ENCODE measurements at regions not wholly inside any gene's neighbourhood (a gene's known extent, or its start where the extent isn't known, plus 50 kb on each side); places are given as distances from the start of the nearest gene placed in this dataset.
"Not testable (repeated sequence)": the region's sequence is repeated elsewhere in the genome, so short reads cannot be mapped to it uniquely, and the experiment has no call there.

GRCh38 chr6:112401083-112401482, 54.0 kb downstream of the RFPL4B start:
- H3K27ac ChIP-seq (ENCODE audit: low read depth, low read length) = no peak overlapping the region
- 89 to 100% (median 94%) methylated on average over 1 of the region's 1 CpG for WGBS, 3 donors

GRCh38 chr6:112407101-112407590, 60.0 kb downstream of the RFPL4B start:
- WGBS, 3 donors = 80 to 89% (median 89%) methylated on average over 9 of the region's 9 CpGs
- H3K27ac ChIP-seq (ENCODE audit: low read depth, low read length) = no peak overlapping the region

GRCh38 chr6:112408522-112408921, 61.4 kb downstream of the RFPL4B start:
- H3K27ac ChIP-seq (ENCODE audit: low read depth, low read length) = no peak overlapping the region
- 89 to 93% (median 90%) methylated on average over 10 of the region's 10 CpGs for WGBS, 3 donors

- WGBS, 3 donors = 60 to 70% (median 62%) methylated on average over 2 of the region's 2 CpGs
- no peak overlapping the region for H3K27ac ChIP-seq (ENCODE audit: low read depth, low read length)
Measured at GRCh38 chr6:112409311-112409710, 62.2 kb downstream of the RFPL4B start.

- H3K27ac ChIP-seq (ENCODE audit: low read depth, low read length) = no peak overlapping the region
- WGBS, 3 donors = 59 to 72% (median 61%) methylated on average over 1 of the region's 1 CpG
Measured at GRCh38 chr6:112413780-112414179, 66.7 kb downstream of the RFPL4B start.

- WGBS, 3 donors = 58 to 71% (median 69%) methylated on average over 2 of the region's 2 CpGs
- H3K27ac ChIP-seq (ENCODE audit: low read depth, low read length) = no peak overlapping the region
Measured at GRCh38 chr6:112415366-112415765, 68.2 kb downstream of the RFPL4B start.

- 66 to 74% (median 69%) methylated on average over 4 of the region's 4 CpGs for WGBS, 3 donors
- no peak overlapping the region for H3K27ac ChIP-seq (ENCODE audit: low read depth, low read length)
Measured at GRCh38 chr6:112416866-112417265, 69.7 kb downstream of the RFPL4B start.

GRCh38 chr6:112427011-112427410, 79.9 kb downstream of the RFPL4B start:
- 94 to 95% (median 95%) methylated on average over 4 of the region's 4 CpGs for WGBS, 3 donors
- H3K27ac ChIP-seq (ENCODE audit: low read depth, low read length) = not testable (repeated sequence)

- H3K27ac ChIP-seq (ENCODE audit: low read depth, low read length) = no peak overlapping the region
Measured at GRCh38 chr6:112427499-112427898, 80.4 kb downstream of the RFPL4B start.

GRCh38 chr6:112428477-112428876, 81.3 kb downstream of the RFPL4B start:
- no peak overlapping the region for H3K27ac ChIP-seq (ENCODE audit: low read depth, low read length)
- 70 to 82% (median 73%) methylated on average over 2 of the region's 2 CpGs for WGBS, 3 donors

- WGBS, 3 donors = 77 to 90% (median 80%) methylated on average over 3 of the region's 3 CpGs
- no peak overlapping the region for H3K27ac ChIP-seq (ENCODE audit: low read depth, low read length)
Measured at GRCh38 chr6:112429226-112429625, 82.1 kb downstream of the RFPL4B start.

GRCh38 chr6:112431803-112432202, 84.7 kb downstream of the RFPL4B start:
- WGBS, 3 donors = 72 to 97% (median 84%) methylated on average over 2 of the region's 2 CpGs
- H3K27ac ChIP-seq (ENCODE audit: low read depth, low read length) = no peak overlapping the region

GRCh38 chr6:112432853-112433252, 85.7 kb downstream of the RFPL4B start:
- no peak overlapping the region for H3K27ac ChIP-seq (ENCODE audit: low read depth, low read length)

- no peak overlapping the region for H3K27ac ChIP-seq (ENCODE audit: low read depth, low read length)
- 47 to 92% (median 91%) methylated on average over 1 of the region's 1 CpG for WGBS, 3 donors
Measured at GRCh38 chr6:112433457-112433856, 86.3 kb downstream of the RFPL4B start.

- WGBS, 3 donors = 83 to 98% (median 85%) methylated on average over 2 of the region's 2 CpGs
- H3K27ac ChIP-seq (ENCODE audit: low read depth, low read length) = no peak overlapping the region
Measured at GRCh38 chr6:112434896-112435435, 87.8 kb downstream of the RFPL4B start.

- WGBS, 3 donors = 56 to 66% (median 65%) methylated on average over 1 of the region's 1 CpG
Measured at GRCh38 chr6:112437058-112437457, 89.9 kb downstream of the RFPL4B start.

GRCh38 chr6:112439010-112439409, 91.9 kb downstream of the RFPL4B start:
- H3K27ac ChIP-seq (ENCODE audit: low read depth, low read length) = no peak overlapping the region
- 35 to 75% (median 69%) methylated on average over 5 of the region's 5 CpGs for WGBS, 3 donors

More at GRCh38 chr6:112437058-112437457, 89.9 kb downstream of the RFPL4B start:
- no peak overlapping the region for H3K27ac ChIP-seq (ENCODE audit: low read depth, low read length)

GRCh38 chr6:112439432-112439831, 92.3 kb downstream of the RFPL4B start:
- 26 to 81% (median 73%) methylated on average over 1 of the region's 1 CpG for WGBS, 3 donors
- H3K27ac ChIP-seq (ENCODE audit: low read depth, low read length) = no peak overlapping the region

- 34 to 80% (median 78%) methylated on average over 1 of the region's 1 CpG for WGBS, 3 donors
- H3K27ac ChIP-seq (ENCODE audit: low read depth, low read length) = no peak overlapping the region
Measured at GRCh38 chr6:112441607-112442006, 94.5 kb downstream of the RFPL4B start.

- 61 to 87% (median 77%) methylated on average over 6 of the region's 6 CpGs for WGBS, 3 donors
- no peak overlapping the region for H3K27ac ChIP-seq (ENCODE audit: low read depth, low read length)
Measured at GRCh38 chr6:112443179-112444065, 96.3 kb downstream of the RFPL4B start.

Measured in adipose tissue (tissue), 3 donors.